Effector memory CD8-positive, alpha-beta T cell (primary cell): ENCODE measurements at regions not wholly inside any gene's neighbourhood (a gene's known extent, or its start where the extent isn't known, plus 50 kb on each side); places are given as distances from the start of the nearest gene placed in this dataset.
A peak's percentile ranks its signal among the peaks of the same experiment; 100 is the strongest.

Experiments used
- ATAC-seq: fragments of 150-1000 bp; cut with Tn5 transposase; replicated peaks from 2 replicates; pipeline ENCODE4 v1.10.0; 2021; ENCODE audit warnings: mild to moderate bottlenecking, moderate library complexity
- DNase-seq, 3 experiments: peaks; one replicate each; pipeline ENCODE4 v3.0.0; 2021
- H3K27ac Mint-ChIP-seq, 2 donors: one replicate each; pipeline ENCODE4 v1.8.0; 2022; ENCODE audit warnings: mild to moderate bottlenecking in 2 of 2, mixed read lengths in 2 of 2, moderate library complexity in 2 of 2
- H3K27me3 Mint-ChIP-seq, 2 donors: one replicate each; pipeline ENCODE4 v1.8.0; 2022; ENCODE audit warnings: mixed read lengths in 2 of 2
- H3K36me3 Mint-ChIP-seq: one replicate; pipeline ENCODE4 v1.8.0; 2022; ENCODE audit warnings: mild to moderate bottlenecking, moderate library complexity, mixed read lengths; ENCODE audit not compliant: insufficient read depth
- H3K4me1 Mint-ChIP-seq, 2 donors: one replicate each; pipeline ENCODE4 v1.8.0; 2022; ENCODE audit warnings: low read depth in 2 of 2, mixed read lengths in 2 of 2
- H3K4me3 Mint-ChIP-seq, 2 donors: one replicate each; pipeline ENCODE4 v1.8.0; 2022; ENCODE audit warnings: mild to moderate bottlenecking in 2 of 2, mixed read lengths in 2 of 2, moderate library complexity in 2 of 2
- H3K9me3 Mint-ChIP-seq, 2 donors: one replicate each; pipeline ENCODE4 v1.8.0; 2022; ENCODE audit warnings: mixed read lengths in 2 of 2

GRCh38 chr17:71969500-71969899, 151.3 kb upstream of the SOX9 start:
- Mint-ChIP-seq H3K4me3 (no peak overlapping the region), H3K4me1 (no peaks in the 10 kb centered on the region), H3K36me3 (no peaks in the 10 kb centered on the region), H3K27me3 (no peaks in the 10 kb centered on the region), H3K9me3 (peaks cover 0 to 2% of the 10 kb centered on the region in 2 donors), H3K27ac (no peak overlapping the region)
- DNase-seq (no peak), ATAC-seq (no peak)

- H3K36me3 Mint-ChIP-seq = peaks cover 3% of the 10 kb centered on the region
- no peak overlapping the region for H3K4me3 Mint-ChIP-seq
- DNase-seq (no peak), ATAC-seq (no peak)
- no peaks in the 10 kb centered on the region for H3K4me1 Mint-ChIP-seq
- no peaks in the 10 kb centered on the region for H3K27me3 Mint-ChIP-seq
- H3K9me3 Mint-ChIP-seq = peaks cover 0 to 2% of the 10 kb centered on the region in 2 donors
- no peak overlapping the region for H3K27ac Mint-ChIP-seq
These were observed 150.5 kb upstream of the SOX9 start for GRCh38 chr17:71970312-71970711.

- ATAC-seq = no peak
- H3K4me3 Mint-ChIP-seq = no peak overlapping the region
These were observed 146.8 kb upstream of the SOX9 start for GRCh38 chr17:71974051-71974450.

GRCh38 chr17:71975331-71975801, 145.5 kb upstream of the SOX9 start:
- H3K36me3 Mint-ChIP-seq = peaks cover 3% of the 10 kb centered on the region
- ATAC-seq (no peak), DNase-seq (no peak)
- peaks cover 0 to 2% of the 10 kb centered on the region in 2 donors for H3K9me3 Mint-ChIP-seq
- H3K27ac Mint-ChIP-seq = peak overlapping the region; percentile 11 to 55
- H3K4me3 Mint-ChIP-seq = no peak overlapping the region
- H3K4me1 Mint-ChIP-seq = no peaks in the 10 kb centered on the region
- no peaks in the 10 kb centered on the region for H3K27me3 Mint-ChIP-seq

More at GRCh38 chr17:71974051-71974450, 146.8 kb upstream of the SOX9 start:
- no peak for DNase-seq
- Mint-ChIP-seq H3K27me3 (no peaks in the 10 kb centered on the region), H3K9me3 (peaks cover 0 to 2% of the 10 kb centered on the region in 2 donors), H3K36me3 (peaks cover 3% of the 10 kb centered on the region), H3K27ac (no peak overlapping the region), H3K4me1 (no peaks in the 10 kb centered on the region)

GRCh38 chr17:71976011-71976649, 144.7 kb upstream of the SOX9 start:
- peaks cover 3% of the 10 kb centered on the region for H3K36me3 Mint-ChIP-seq
- H3K4me1 Mint-ChIP-seq = no peaks in the 10 kb centered on the region
- ATAC-seq (no peak), DNase-seq (no peak)
- H3K27ac Mint-ChIP-seq = peak overlapping the region; percentile 11 to 55
- peaks cover 0 to 2% of the 10 kb centered on the region in 2 donors for H3K9me3 Mint-ChIP-seq
- H3K4me3 Mint-ChIP-seq = no peak overlapping the region
- H3K27me3 Mint-ChIP-seq = no peaks in the 10 kb centered on the region

GRCh38 chr17:71978435-71978834, 142.4 kb upstream of the SOX9 start:
- H3K27ac Mint-ChIP-seq = no peak overlapping the region
- H3K9me3 Mint-ChIP-seq = peaks cover 4 to 8% of the 10 kb centered on the region in 2 donors
- H3K36me3 Mint-ChIP-seq = peaks cover 3% of the 10 kb centered on the region
- H3K27me3 Mint-ChIP-seq = no peaks in the 10 kb centered on the region
- no peak overlapping the region for H3K4me3 Mint-ChIP-seq
- no peaks in the 10 kb centered on the region for H3K4me1 Mint-ChIP-seq
- ATAC-seq (no peak), DNase-seq (no peak)

GRCh38 chr17:71980171-71980570, 140.6 kb upstream of the SOX9 start:
- Mint-ChIP-seq H3K4me1 (no peaks in the 10 kb centered on the region), H3K9me3 (peaks cover 2 to 8% of the 10 kb centered on the region in 2 donors), H3K36me3 (no peaks in the 10 kb centered on the region), H3K4me3 (no peak overlapping the region), H3K27ac (no peak overlapping the region), H3K27me3 (no peaks in the 10 kb centered on the region)
- no peak for DNase-seq
- ATAC-seq = no peak

- H3K9me3 Mint-ChIP-seq = peaks cover 2 to 8% of the 10 kb centered on the region in 2 donors
- no peaks in the 10 kb centered on the region for H3K4me1 Mint-ChIP-seq
- no peak overlapping the region for H3K4me3 Mint-ChIP-seq
- no peaks in the 10 kb centered on the region for H3K36me3 Mint-ChIP-seq
- no peak for DNase-seq
- no peaks in the 10 kb centered on the region for H3K27me3 Mint-ChIP-seq
- ATAC-seq = no peak
- no peak overlapping the region for H3K27ac Mint-ChIP-seq
These were observed 137.0 kb upstream of the SOX9 start for GRCh38 chr17:71983828-71984227.

GRCh38 chr17:71985111-71986039, 135.4 kb upstream of the SOX9 start:
- no peak for DNase-seq
- ATAC-seq = no peak
- Mint-ChIP-seq H3K27me3 (no peaks in the 10 kb centered on the region), H3K27ac (no peak overlapping the region), H3K9me3 (peaks cover 2 to 20% of the 10 kb centered on the region in 2 donors), H3K4me3 (no peak overlapping the region), H3K36me3 (no peaks in the 10 kb centered on the region), H3K4me1 (no peaks in the 10 kb centered on the region)

- Mint-ChIP-seq H3K27ac (no peak overlapping the region), H3K4me3 (no peak overlapping the region), H3K27me3 (no peaks in the 10 kb centered on the region), H3K36me3 (no peaks in the 10 kb centered on the region), H3K9me3 (peaks cover 3 to 19% of the 10 kb centered on the region in 2 donors), H3K4me1 (no peaks in the 10 kb centered on the region)
- DNase-seq = no peak
- ATAC-seq = no peak
These were observed 133.9 kb upstream of the SOX9 start for GRCh38 chr17:71986886-71987285.

- Mint-ChIP-seq H3K36me3 (no peaks in the 10 kb centered on the region), H3K4me1 (no peaks in the 10 kb centered on the region), H3K27ac (no peak overlapping the region), H3K9me3 (peaks cover 2 to 16% of the 10 kb centered on the region in 2 donors), H3K4me3 (no peak overlapping the region), H3K27me3 (no peaks in the 10 kb centered on the region)
- ATAC-seq = no peak
- no peak for DNase-seq
These were observed 133.2 kb upstream of the SOX9 start for GRCh38 chr17:71987634-71988033.

GRCh38 chr17:71989117-71989516, 131.7 kb upstream of the SOX9 start:
- H3K9me3 Mint-ChIP-seq = peaks cover 2 to 16% of the 10 kb centered on the region in 2 donors
- DNase-seq = no peak
- H3K27ac Mint-ChIP-seq = no peak overlapping the region
- H3K27me3 Mint-ChIP-seq = no peaks in the 10 kb centered on the region
- H3K36me3 Mint-ChIP-seq = no peaks in the 10 kb centered on the region
- no peak for ATAC-seq
- no peak overlapping the region for H3K4me3 Mint-ChIP-seq
- H3K4me1 Mint-ChIP-seq = no peaks in the 10 kb centered on the region

- H3K9me3 Mint-ChIP-seq = peaks cover 4 to 16% of the 10 kb centered on the region in 2 donors
- no peak overlapping the region for H3K27ac Mint-ChIP-seq
- no peaks in the 10 kb centered on the region for H3K4me1 Mint-ChIP-seq
- DNase-seq (no peak), ATAC-seq (no peak)
- H3K27me3 Mint-ChIP-seq = no peaks in the 10 kb centered on the region
- H3K36me3 Mint-ChIP-seq = no peaks in the 10 kb centered on the region
- no peak overlapping the region for H3K4me3 Mint-ChIP-seq
These were observed 127.5 kb upstream of the SOX9 start for GRCh38 chr17:71993363-71993762.

- no peaks in the 10 kb centered on the region for H3K4me1 Mint-ChIP-seq
- no peak for DNase-seq
- H3K27me3 Mint-ChIP-seq = no peaks in the 10 kb centered on the region
- H3K27ac Mint-ChIP-seq = no peak overlapping the region
- no peak for ATAC-seq
- peaks cover 1% of the 10 kb centered on the region in 2 donors for H3K9me3 Mint-ChIP-seq
- no peaks in the 10 kb centered on the region for H3K36me3 Mint-ChIP-seq
- no peak overlapping the region for H3K4me3 Mint-ChIP-seq
These were observed 125.2 kb upstream of the SOX9 start for GRCh38 chr17:71995590-71995989.
